SJSA1 (cell line): ENCODE measurements at regions not wholly inside any gene's neighbourhood (a gene's known extent, or its start where the extent isn't known, plus 50 kb on each side); places are given as distances from the start of the nearest gene placed in this dataset.

ENCODE experiments used
- DNase-seq, 2 experiments: peaks; one replicate each; pipeline ENCODE4 v3.0.0-alpha.2; 2015 to 2020; ENCODE audit warnings: low spot score in 2 of 2, low read depth in 1 of 2
- H3K27ac ChIP-seq: fragments of 250-450 bp; sonication (Bioruptor Pico); 2 replicates; pipeline ENCODE4 v1.5.1; 2020; ENCODE audit warnings: mild to moderate bottlenecking, moderate library complexity
- H3K27me3 ChIP-seq: fragments of 250-450 bp; sonication (Bioruptor Pico); replicated peaks from 2 replicates; pipeline ENCODE4 v1.5.1; 2020; ENCODE audit warnings: mild to moderate bottlenecking, moderate library complexity
- H3K36me3 ChIP-seq: fragments of 250-450 bp; sonication (Bioruptor Pico); 2 replicates; pipeline ENCODE4 v1.5.1; 2020; ENCODE audit warnings: mild to moderate bottlenecking
- H3K4me1 ChIP-seq: fragments of 250-450 bp; sonication (Bioruptor Pico); replicated peaks from 2 replicates; pipeline ENCODE4 v1.6.1; 2021; ENCODE audit warnings: mild to moderate bottlenecking
- H3K4me3 ChIP-seq: fragments of 250-450 bp; sonication (Bioruptor Pico); 2 replicates; pipeline ENCODE4 v1.5.1; 2020; ENCODE audit warnings: mild to moderate bottlenecking
- H3K9me3 ChIP-seq: fragments of 250-450 bp; sonication (Bioruptor Pico); replicated peaks from 2 replicates; pipeline ENCODE4 v1.5.1; 2020; ENCODE audit warnings: mild to moderate bottlenecking

GRCh38 chr10:36808625-36809362 is 316.6 kb upstream of the ANKRD30A start:
- DNase-seq, result no peak
- Histone ChIP-seq H3K27ac (no peak overlapping the region), H3K9me3 (no peaks in the 10 kb centered on the region), H3K36me3 (no peaks in the 10 kb centered on the region), H3K27me3 (no peaks in the 10 kb centered on the region), H3K4me1 (no peaks in the 10 kb centered on the region), H3K4me3 (no peak overlapping the region)

GRCh38 chr10:36803229-36803628 is 322.2 kb upstream of the ANKRD30A start:
- no peaks in the 10 kb centered on the region for H3K9me3 ChIP-seq
- no peak overlapping the region for H3K27ac ChIP-seq

GRCh38 chr10:36802490-36803153 is 322.8 kb upstream of the ANKRD30A start:
- Histone ChIP-seq H3K27me3 (no peaks in the 10 kb centered on the region), H3K27ac (no peak overlapping the region), H3K4me3 (no peak overlapping the region), H3K4me1 (no peaks in the 10 kb centered on the region), H3K9me3 (no peaks in the 10 kb centered on the region), H3K36me3 (no peaks in the 10 kb centered on the region)
- no peak for DNase-seq

More at GRCh38 chr10:36803229-36803628, 322.2 kb upstream of the ANKRD30A start:
- H3K27me3 ChIP-seq, result no peaks in the 10 kb centered on the region
- no peak overlapping the region for H3K4me3 ChIP-seq
- DNase-seq, result no peak
- H3K36me3 ChIP-seq, result no peaks in the 10 kb centered on the region
- no peaks in the 10 kb centered on the region for H3K4me1 ChIP-seq

GRCh38 chr10:36801660-36802059 is 323.7 kb upstream of the ANKRD30A start:
- Histone ChIP-seq H3K4me3 (no peak overlapping the region), H3K36me3 (no peaks in the 10 kb centered on the region), H3K27ac (no peak overlapping the region), H3K9me3 (no peaks in the 10 kb centered on the region), H3K27me3 (no peaks in the 10 kb centered on the region), H3K4me1 (no peaks in the 10 kb centered on the region)
- no peak for DNase-seq

- Histone ChIP-seq H3K4me3 (no peak overlapping the region), H3K4me1 (no peaks in the 10 kb centered on the region), H3K36me3 (no peaks in the 10 kb centered on the region), H3K27ac (no peak overlapping the region), H3K27me3 (no peaks in the 10 kb centered on the region), H3K9me3 (0 out of 2 replicates have a peak, but pooled peaks cover 3% of the 10 kb centered on the region)
- no peak for DNase-seq
These were observed 330.4 kb upstream of the ANKRD30A start for GRCh38 chr10:36794981-36795380.

GRCh38 chr10:36789974-36790373 is 335.4 kb upstream of the ANKRD30A start:
- Histone ChIP-seq H3K27ac (no peak overlapping the region), H3K9me3 (0 out of 2 replicates have a peak, but pooled peaks cover 3% of the 10 kb centered on the region), H3K4me3 (no peak overlapping the region), H3K36me3 (no peaks in the 10 kb centered on the region), H3K4me1 (no peaks in the 10 kb centered on the region), H3K27me3 (no peaks in the 10 kb centered on the region)
- DNase-seq, result no peak

- H3K36me3 ChIP-seq, result no peaks in the 10 kb centered on the region
- H3K27me3 ChIP-seq, result no peaks in the 10 kb centered on the region
- no peak for DNase-seq
- H3K4me1 ChIP-seq, result no peaks in the 10 kb centered on the region
- H3K4me3 ChIP-seq, result no peak overlapping the region
- no peak overlapping the region for H3K27ac ChIP-seq
- no peaks in the 10 kb centered on the region; the same call in 1 of the 2 replicates for H3K9me3 ChIP-seq
These were observed 337.2 kb upstream of the ANKRD30A start for GRCh38 chr10:36788152-36788551.

GRCh38 chr10:36783400-36783799 is 342.0 kb upstream of the ANKRD30A start:
- no peak overlapping the region for H3K4me3 ChIP-seq
- H3K9me3 ChIP-seq, result no peaks in the 10 kb centered on the region; the same call in 1 of the 2 replicates
- no peaks in the 10 kb centered on the region for H3K27me3 ChIP-seq
- no peaks in the 10 kb centered on the region for H3K4me1 ChIP-seq
- H3K27ac ChIP-seq, result no peak overlapping the region
- DNase-seq, result no peak
- H3K36me3 ChIP-seq, result no peaks in the 10 kb centered on the region

- Histone ChIP-seq H3K27ac (no peak overlapping the region), H3K4me1 (no peaks in the 10 kb centered on the region), H3K4me3 (no peak overlapping the region), H3K27me3 (no peaks in the 10 kb centered on the region), H3K36me3 (no peaks in the 10 kb centered on the region), H3K9me3 (no peaks in the 10 kb centered on the region; the same call in 1 of the 2 replicates)
- no peak for DNase-seq
These were observed 343.8 kb upstream of the ANKRD30A start for GRCh38 chr10:36781570-36781969.

- H3K4me1 ChIP-seq, result no peaks in the 10 kb centered on the region
- H3K9me3 ChIP-seq, result no peaks in the 10 kb centered on the region; the same call in 1 of the 2 replicates
- no peaks in the 10 kb centered on the region for H3K36me3 ChIP-seq
- no peaks in the 10 kb centered on the region for H3K27me3 ChIP-seq
- H3K27ac ChIP-seq, result no peak overlapping the region
- no peak for DNase-seq
- no peak overlapping the region for H3K4me3 ChIP-seq
These were observed 345.2 kb upstream of the ANKRD30A start for GRCh38 chr10:36780158-36780557.

- Histone ChIP-seq H3K4me3 (no peak overlapping the region), H3K9me3 (no peaks in the 10 kb centered on the region; the same call in 1 of the 2 replicates), H3K27me3 (no peaks in the 10 kb centered on the region), H3K27ac (no peak overlapping the region), H3K4me1 (no peaks in the 10 kb centered on the region), H3K36me3 (no peaks in the 10 kb centered on the region)
- DNase-seq, result peak in 1 of 2 experiments; percentile 70
These were observed 346.1 kb upstream of the ANKRD30A start for GRCh38 chr10:36779238-36779846.

GRCh38 chr10:36778651-36779050 is 346.7 kb upstream of the ANKRD30A start:
- Histone ChIP-seq H3K27me3 (no peaks in the 10 kb centered on the region), H3K36me3 (no peaks in the 10 kb centered on the region), H3K4me3 (no peak overlapping the region), H3K27ac (no peak overlapping the region), H3K4me1 (no peaks in the 10 kb centered on the region), H3K9me3 (no peaks in the 10 kb centered on the region)
- DNase-seq, result no peak

GRCh38 chr10:36773652-36774051 is 351.7 kb upstream of the ANKRD30A start:
- Histone ChIP-seq H3K9me3 (no peaks in the 10 kb centered on the region), H3K27me3 (no peaks in the 10 kb centered on the region), H3K4me1 (no peaks in the 10 kb centered on the region), H3K36me3 (no peaks in the 10 kb centered on the region), H3K27ac (no peak overlapping the region), H3K4me3 (no peak overlapping the region)
- no peak for DNase-seq

GRCh38 chr10:36771725-36772124 is 353.7 kb upstream of the ANKRD30A start:
- no peak for DNase-seq
- no peaks in the 10 kb centered on the region for H3K4me1 ChIP-seq
- no peak overlapping the region for H3K4me3 ChIP-seq
- H3K36me3 ChIP-seq, result no peaks in the 10 kb centered on the region
- H3K27me3 ChIP-seq, result no peaks in the 10 kb centered on the region
- no peak overlapping the region for H3K27ac ChIP-seq
- H3K9me3 ChIP-seq, result no peaks in the 10 kb centered on the region
